Adrenal gland (tissue), 9 donors: ENCODE measurements at regions not wholly inside any gene's neighbourhood (a gene's known extent, or its start where the extent isn't known, plus 50 kb on each side); places are given as distances from the start of the nearest gene placed in this dataset.

Source experiments
- DNase-seq, 7 donors: peaks; one replicate each; pipeline ENCODE4 v3.0.0-alpha.2; 2019 to 2020
- H3K27ac ChIP-seq, 5 donors: fragments of 200-600 bp; sonication (generic) in 4 of 5; 1 replicate in 3 of 5; 2 replicates in 2 of 5; pipeline versions ENCODE4 v1.5.1 to v1.8.0; 2016 to 2020; ENCODE audit warnings: mild to moderate bottlenecking in 1 of 5
- H3K27me3 ChIP-seq: fragments of 200-600 bp; 2 replicates; pipeline ENCODE4 v1.8.0; 2021
- H3K36me3 ChIP-seq, 2 donors: fragments of 200-600 bp; replicated peaks in 1 of 2; 1 replicate in 1 of 2; 2 replicates in 1 of 2; pipeline versions ENCODE4 v1.5.1 to v1.8.0; 2018 to 2022
- H3K4me1 ChIP-seq, 2 donors: fragments of 200-600 bp; replicated peaks in 1 of 2; 1 replicate in 1 of 2; 2 replicates in 1 of 2; pipeline versions ENCODE4 v1.5.1 to v1.8.0; 2018 to 2021
- H3K4me3 ChIP-seq, 4 donors: fragments of 200-600 bp; sonication (generic) in 3 of 4; one replicate each; pipeline ENCODE4 v1.5.1; 2016 to 2018
- H3K9me3 ChIP-seq, 3 donors: fragments of 200-600 bp; sonication (generic) in 1 of 3; replicated peaks in 1 of 3; 1 replicate in 2 of 3; 2 replicates in 1 of 3; pipeline versions ENCODE4 v1.5.1 to v1.8.0; 2016 to 2021
- CTCF ChIP-seq, 6 experiments: fragments of 450-650 bp in 4 of 6; fragments of 200-600 bp in 2 of 6; sonication (generic) in 1 of 6; IDR thresholded peaks; 1 replicate in 5 of 6; 2 replicates in 1 of 6; pipeline versions ENCODE4 v1.5.1 to v1.8.0; 2016 to 2021; ENCODE audit warnings: antibody characterized with exemption in 6 of 6, mild to moderate bottlenecking in 2 of 6, moderate library complexity in 1 of 6
- POLR2A ChIP-seq, 2 donors: fragments of 450-650 bp; IDR thresholded peaks; one replicate each; pipeline ENCODE4 v1.6.1; 2017; ENCODE audit warnings: antibody characterized with exemption in 2 of 2, mild to moderate bottlenecking in 2 of 2, moderate library complexity in 1 of 2
- WGBS, 4 donors: extraction: QIAGEN DNeasy Blood & Tissue Kit in 2 of 4; methylation state at CpG; one replicate each; pipeline versions ENCODE4 v1.1.5 to v1.1.7; 2013 to 2017; 5-methylcytosine and 5-hydroxymethylcytosine counted together
- intact Hi-C, 2 donors: fragments of 100-400 bp; cut with DNase I; formaldehyde crosslinking; loops; one replicate each; pipeline versions ENCODE4 v1.14.1 to v1.15.0; 2022 to 2023
- donor health status: healthy with polysubstance abuse.
- donor health status: Bipolar disorder and iron deficiency.
- donor health status: DM: yes; HTN: yes; CAD: no.
- donor health status: DM: no; HTN: no; CAD: no.
- donor health status: DM: no; HTN: no; CAD: no.

GRCh38 chr9:27963836-27964235 lies 390.6 kb upstream of the C9orf72 start:
- Histone ChIP-seq H3K4me1 (no peaks in the 10 kb centered on the region), H3K4me3 (no peak overlapping the region), H3K27me3 (no peaks in the 10 kb centered on the region), H3K36me3 (no peaks in the 10 kb centered on the region), H3K27ac (no peak overlapping the region), H3K9me3 (no peaks in the 10 kb centered on the region)
- intact Hi-C loops, result no loop called here
- DNase-seq, result no peak
- TF ChIP-seq POLR2A (IDR thresholded peaks at IDR 0.05) (no peak), CTCF (IDR thresholded peaks at IDR 0.05) (no peak)

DNA sequence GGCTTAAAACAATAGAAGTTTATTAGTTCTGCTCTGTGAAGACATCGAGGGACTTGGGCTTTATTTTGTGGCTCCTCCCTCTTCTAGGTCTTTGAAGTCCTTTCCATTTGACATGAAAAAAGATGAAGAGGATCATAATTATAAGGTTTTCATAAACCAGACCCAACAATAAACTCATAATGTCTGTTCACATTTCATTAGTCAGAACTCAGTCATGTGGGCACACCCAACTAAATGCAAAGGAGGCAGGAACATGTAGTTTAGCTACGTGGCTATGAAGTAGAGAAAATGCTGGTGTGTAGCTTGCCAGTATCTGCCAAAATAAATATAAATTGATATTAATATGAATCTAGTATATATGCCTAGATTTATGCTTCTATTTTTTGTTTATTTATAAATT lies 393.9 kb upstream of the C9orf72 start:
- no peak for DNase-seq
- Histone ChIP-seq H3K4me3 (no peak overlapping the region), H3K4me1 (no peaks in the 10 kb centered on the region), H3K9me3 (no peaks in the 10 kb centered on the region), H3K27me3 (no peaks in the 10 kb centered on the region), H3K36me3 (no peaks in the 10 kb centered on the region), H3K27ac (no peak overlapping the region)
- 60 to 71% (median 64%) methylated on average over 2 of the region's 2 CpGs for WGBS, 4 donors
- intact Hi-C loops, result no loop called here
- TF ChIP-seq CTCF (IDR thresholded peaks at IDR 0.05) (no peak), POLR2A (IDR thresholded peaks at IDR 0.05) (no peak)

DNA sequence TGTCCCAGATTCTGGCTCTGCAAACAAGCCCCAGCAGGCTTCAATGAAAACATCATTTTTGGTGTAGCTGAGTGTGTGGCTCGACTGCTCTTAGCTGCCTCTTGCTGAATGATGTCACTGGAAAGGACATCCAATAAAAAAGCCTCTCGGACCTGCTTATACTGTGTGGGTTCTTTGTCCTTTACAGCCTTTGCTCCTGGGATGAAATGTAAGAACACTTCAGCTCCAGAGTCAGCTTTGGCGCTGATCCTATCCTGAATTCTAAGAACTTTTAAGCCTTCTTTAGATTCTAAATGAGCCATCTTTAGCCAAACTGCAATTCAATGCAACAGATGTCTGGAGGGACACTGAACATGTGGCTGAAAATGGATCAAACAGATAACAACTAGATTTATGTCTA lies 404.6 kb upstream of the C9orf72 start:
- intact Hi-C loops, result no loop called here
- no peaks in the 10 kb centered on the region for H3K27me3 ChIP-seq
- H3K36me3 ChIP-seq, result no peaks in the 10 kb centered on the region
- 41 to 61% (median 54%) methylated on average over 3 of the region's 3 CpGs for WGBS, 4 donors
- DNase-seq, result no peak
- H3K4me3 ChIP-seq, result no peak overlapping the region
- no peaks in the 10 kb centered on the region for H3K9me3 ChIP-seq
- H3K27ac ChIP-seq, result no peak overlapping the region
- TF ChIP-seq POLR2A (IDR thresholded peaks at IDR 0.05) (no peak), CTCF (IDR thresholded peaks at IDR 0.05) (no peak)
- no peaks in the 10 kb centered on the region for H3K4me1 ChIP-seq

- Histone ChIP-seq H3K27me3 (no peaks in the 10 kb centered on the region), H3K4me3 (no peak overlapping the region), H3K36me3 (no peaks in the 10 kb centered on the region), H3K4me1 (no peaks in the 10 kb centered on the region), H3K9me3 (no peaks in the 10 kb centered on the region), H3K27ac (no peak overlapping the region)
- TF ChIP-seq CTCF (IDR thresholded peaks at IDR 0.05) (no peak), POLR2A (IDR thresholded peaks at IDR 0.05) (no peak)
- intact Hi-C loops, result no loop called here
- no peak for DNase-seq
- 77 to 88% (median 84%) methylated on average over 1 of the region's 1 CpG for WGBS, 4 donors
Measured at GRCh38 chr9:27985714-27986113, 412.4 kb upstream of the C9orf72 start.
